NCI-H1436 (cell line): ENCODE measurements at regions not wholly inside any gene's neighbourhood (a gene's known extent, or its start where the extent isn't known, plus 50 kb on each side); places are given as distances from the start of the nearest gene placed in this dataset.

Experiments used
- DNase-seq: peaks from one replicate; lab custom pipeline; 2025; lab: John Stamatoyannopoulos, UW

- DNase-seq, result no peak
These were observed 292.1 kb downstream of the GASK1B start for GRCh38 chr4:157880761-157881160.

- no peak for DNase-seq
These were observed 318.0 kb downstream of the GASK1B start for GRCh38 chr4:157854819-157855218.

GRCh38 chr4:157840648-157841047 is 332.2 kb downstream of the GASK1B start:
- DNase-seq, result no peak

- DNase-seq, result no peak
These were observed 332.8 kb downstream of the GASK1B start for GRCh38 chr4:157840034-157840433.

- no peak for DNase-seq
These were observed 334.5 kb downstream of the GASK1B start for GRCh38 chr4:157838366-157838765.

- DNase-seq, result no peak
These were observed 335.6 kb downstream of the GASK1B start for GRCh38 chr4:157837071-157837703.

- DNase-seq, result no peak
These were observed 340.2 kb downstream of the GASK1B start for GRCh38 chr4:157832596-157832995.

GRCh38 chr4:157824021-157824420 is 348.8 kb downstream of the GASK1B start:
- no peak for DNase-seq

- DNase-seq, result no peak
These were observed 351.0 kb downstream of the GASK1B start for GRCh38 chr4:157821814-157822213.

- no peak for DNase-seq
These were observed 352.9 kb downstream of the GASK1B start for GRCh38 chr4:157819693-157820464.

- DNase-seq, result no peak
These were observed 353.7 kb downstream of the GASK1B start for GRCh38 chr4:157818946-157819692.

GRCh38 chr4:157810137-157810774 is 362.6 kb downstream of the GASK1B start:
- DNase-seq, result no peak

GRCh38 chr4:157808796-157809383 is 363.9 kb downstream of the GASK1B start:
- DNase-seq, result no peak

GRCh38 chr4:157806184-157806583 is 366.6 kb downstream of the GASK1B start:
- DNase-seq, result no peak

GRCh38 chr4:157804986-157805385 is 367.8 kb downstream of the GASK1B start:
- no peak for DNase-seq

- no peak for DNase-seq
These were observed 368.8 kb downstream of the GASK1B start for GRCh38 chr4:157803845-157804521.

GRCh38 chr4:157803421-157803820 is 369.4 kb downstream of the GASK1B start:
- no peak for DNase-seq

- no peak for DNase-seq
These were observed 377.3 kb downstream of the GASK1B start for GRCh38 chr4:157795495-157795894.

- DNase-seq, result no peak
These were observed 380.1 kb downstream of the GASK1B start for GRCh38 chr4:157792716-157793115.

- no peak for DNase-seq
These were observed 381.6 kb downstream of the GASK1B start for GRCh38 chr4:157791236-157791635.

GRCh38 chr4:157787618-157788017 is 385.2 kb downstream of the GASK1B start:
- DNase-seq, result no peak
